ENCODE measurements at regions not wholly inside any gene's neighbourhood (a gene's known extent, or its start where the extent isn't known, plus 50 kb on each side); places are given as distances from the start of the nearest gene placed in this dataset.

DNA sequence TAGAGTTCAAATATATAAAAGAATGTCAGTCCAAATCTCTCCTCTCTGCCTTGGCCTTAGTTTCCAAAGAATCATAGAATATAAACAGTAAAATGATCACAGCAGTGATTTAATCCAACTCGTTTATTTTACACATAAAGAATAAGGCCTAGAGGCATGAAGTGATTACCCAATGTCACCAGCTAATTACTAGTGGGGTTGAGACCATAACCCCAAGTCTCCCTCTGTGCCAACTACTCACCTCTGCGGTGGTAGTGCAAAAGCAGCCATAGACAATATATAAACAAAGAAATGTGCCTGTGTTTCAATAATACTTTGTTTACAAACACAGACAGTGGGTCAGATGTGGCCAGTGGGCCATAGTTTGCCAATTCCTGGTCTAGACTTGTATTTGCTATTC lies 96.6 kb upstream of the FAT3 start:
- TF ChIP-seq CTCF (IDR thresholded peaks at IDR 0.05; ENCODE audit: low read depth, low read length) (no peak), EZH2phosphoT487 (IDR thresholded peaks at IDR 0.05; ENCODE audit: low read depth) (no peak)
